ENCODE measurements at regions not wholly inside any gene's neighbourhood (a gene's known extent, or its start where the extent isn't known, plus 50 kb on each side); places are given as distances from the start of the nearest gene placed in this dataset.
"Not testable (repeated sequence)": the region's sequence is repeated elsewhere in the genome, so short reads cannot be mapped to it uniquely, and the experiment has no call there.

- no peak for DNase-seq (ENCODE audit: low read depth, low spot score)
Observed at GRCh38 chr21:35573472-35574374, 486.6 kb downstream of the SETD4 start.

- DNase-seq (ENCODE audit: low read depth, low spot score) = no peak
Observed at GRCh38 chr21:35571910-35572309, 488.4 kb downstream of the SETD4 start.

GRCh38 chr21:35568643-35569042 lies 491.7 kb downstream of the SETD4 start:
- DNase-seq (ENCODE audit: low read depth, low spot score) = no peak

GRCh38 chr21:35566874-35567273 lies 493.5 kb downstream of the SETD4 start:
- DNase-seq (ENCODE audit: low read depth, low spot score) = no peak

- DNase-seq (ENCODE audit: low read depth, low spot score) = peak; percentile 67
Observed at GRCh38 chr21:35565204-35565611, 495.1 kb downstream of the SETD4 start.

- DNase-seq (ENCODE audit: low read depth, low spot score) = peak; percentile 86
Observed at GRCh38 chr21:35563885-35564451, 496.4 kb downstream of the SETD4 start.

GRCh38 chr21:35562876-35563275 lies 497.4 kb downstream of the SETD4 start:
- no peak for DNase-seq (ENCODE audit: low read depth, low spot score)

GRCh38 chr21:35561116-35561515 lies 499.2 kb downstream of the SETD4 start:
- no peak for DNase-seq (ENCODE audit: low read depth, low spot score)

GRCh38 chr21:35559829-35560225 lies 500.5 kb downstream of the SETD4 start:
- no peak for DNase-seq (ENCODE audit: low read depth, low spot score)

- DNase-seq (ENCODE audit: low read depth, low spot score) = peak; percentile 89
Observed at GRCh38 chr21:35559128-35559828, 501.0 kb downstream of the SETD4 start.

GRCh38 chr21:35556536-35556935 lies 503.8 kb downstream of the SETD4 start:
- no peak for DNase-seq (ENCODE audit: low read depth, low spot score)

- DNase-seq (ENCODE audit: low read depth, low spot score) = not testable (repeated sequence)
Observed at GRCh38 chr21:35552483-35552882, 503.4 kb upstream of the RUNX1 start.

GRCh38 chr21:35548904-35549615 lies 500.0 kb upstream of the RUNX1 start:
- no peak for DNase-seq (ENCODE audit: low read depth, low spot score)

GRCh38 chr21:35547946-35548774 lies 499.1 kb upstream of the RUNX1 start:
- no peak for DNase-seq (ENCODE audit: low read depth, low spot score)

GRCh38 chr21:35543746-35544145 lies 494.6 kb upstream of the RUNX1 start:
- no peak for DNase-seq (ENCODE audit: low read depth, low spot score)

- no peak for DNase-seq (ENCODE audit: low read depth, low spot score)
Observed at GRCh38 chr21:35540950-35541638, 492.0 kb upstream of the RUNX1 start.

GRCh38 chr21:35538386-35538785 lies 489.3 kb upstream of the RUNX1 start:
- DNase-seq (ENCODE audit: low read depth, low spot score) = no peak

GRCh38 chr21:35537604-35538003 lies 488.5 kb upstream of the RUNX1 start:
- DNase-seq (ENCODE audit: low read depth, low spot score) = no peak

GRCh38 chr21:35533893-35534292 lies 484.8 kb upstream of the RUNX1 start:
- no peak for DNase-seq (ENCODE audit: low read depth, low spot score)

- DNase-seq (ENCODE audit: low read depth, low spot score) = no peak
Observed at GRCh38 chr21:35530766-35531165, 481.7 kb upstream of the RUNX1 start.

Measured in astrocyte of the hippocampus (primary cell).